ENCODE measurements at regions not wholly inside any gene's neighbourhood (a gene's known extent, or its start where the extent isn't known, plus 50 kb on each side); places are given as distances from the start of the nearest gene placed in this dataset.

DNA sequence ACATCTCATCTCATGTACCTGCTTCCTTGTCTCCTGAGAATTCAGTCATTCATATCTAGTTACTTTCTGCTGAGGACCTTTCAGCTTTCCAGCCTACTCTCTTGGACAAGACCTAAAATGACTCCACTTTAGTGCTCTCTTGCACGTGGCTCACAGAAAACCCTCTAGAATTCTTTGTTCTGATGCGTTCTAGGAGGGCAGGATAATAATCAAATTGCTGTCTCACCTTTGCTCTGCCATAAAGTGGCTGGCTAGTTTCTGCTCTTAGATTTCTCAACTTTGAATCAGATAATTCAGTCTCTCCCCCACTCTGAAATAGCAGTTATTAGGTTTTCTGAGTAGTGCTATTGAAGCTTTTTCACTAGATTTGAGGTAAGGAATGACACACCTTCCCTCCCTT is 429.5 kb upstream of the FBXO33 start:
- Histone ChIP-seq H3T11ph (ENCODE audit: low read length) (no peak overlapping the region), H3K56ac (ENCODE audit: insufficient read length, low read depth, low read length) (no peak overlapping the region), H3K23me2 (ENCODE audit: insufficient read length, low read depth, low read length, poor library complexity, severe bottlenecking) (no peaks in the 10 kb centered on the region), H3K4ac (ENCODE audit: low read depth, low read length) (no peak overlapping the region), H3K18ac (ENCODE audit: insufficient read length, low read depth, low read length) (no peak overlapping the region), H2BK15ac (ENCODE audit: low read depth, low read length) (no peak overlapping the region), H4K8ac (replicated peaks; ENCODE audit: insufficient read length, low read depth, low read length) (no peak overlapping the region), H2BK20ac (ENCODE audit: low read depth, low read length, poor library complexity, severe bottlenecking) (no peak overlapping the region), H3K14ac (ENCODE audit: insufficient read depth, low read length) (no peak overlapping the region), H2AK5ac (ENCODE audit: insufficient read length, low read length) (no peak overlapping the region), H3K9me3 (ENCODE audit: control insufficient read depth, low read depth, low read length) (no peaks in the 10 kb centered on the region), H3K9ac (ENCODE audit: extremely low read depth, insufficient read length, low read length) (no peak overlapping the region), H2BK5ac (ENCODE audit: insufficient read length, low read length) (no peak overlapping the region), H3K23ac (ENCODE audit: insufficient read length, low read depth, low read length) (no peak overlapping the region), H4K20me1 (ENCODE audit: control insufficient read depth, insufficient read depth, insufficient read length) (no peaks in the 10 kb centered on the region), H3K79me1 (ENCODE audit: insufficient read depth, low read depth, low read length, poor library complexity, severe bottlenecking) (no peaks in the 10 kb centered on the region), H3K4me1 (ENCODE audit: insufficient read depth, low read length) (peaks cover 5% of the 10 kb centered on the region), H3K4me2 (ENCODE audit: insufficient read depth, insufficient read length, low read length) (no peak overlapping the region), H3K79me2 (ENCODE audit: insufficient read depth, low read length) (no peaks in the 10 kb centered on the region), H3K27me3 (ENCODE audit: insufficient read depth, low read length) (no peaks in the 10 kb centered on the region), H2AFZ (ENCODE audit: low read length) (no peak overlapping the region), H2BK120ac (ENCODE audit: low read depth, low read length, poor library complexity, severe bottlenecking) (no peak overlapping the region), H4K91ac (ENCODE audit: insufficient read length, low read depth, low read length) (no peak overlapping the region), H4K5ac (ENCODE audit: insufficient read length, low read depth, low read length) (no peak overlapping the region), H2BK12ac (ENCODE audit: insufficient read length, low read depth, low read length) (no peak overlapping the region), H3K27ac (ENCODE audit: insufficient read length, low read depth, low read length) (no peak overlapping the region)
- Mint-ChIP-seq H3K36me3 (ENCODE audit: insufficient read depth in 1 of 3, low read depth in 3 of 3) (no peaks in the 10 kb centered on the region), H3K9me3 (no peaks in the 10 kb centered on the region), H3K4me3 (no peak overlapping the region), H3K27me3 (ENCODE audit: low read depth) (no peaks in the 10 kb centered on the region), H3K27ac (no peak overlapping the region), H3K4me1 (peaks cover 9 to 10% of the 10 kb centered on the region in 2 experiments)
- DNase-seq = no peak
- TF ChIP-seq, protein P1, sequence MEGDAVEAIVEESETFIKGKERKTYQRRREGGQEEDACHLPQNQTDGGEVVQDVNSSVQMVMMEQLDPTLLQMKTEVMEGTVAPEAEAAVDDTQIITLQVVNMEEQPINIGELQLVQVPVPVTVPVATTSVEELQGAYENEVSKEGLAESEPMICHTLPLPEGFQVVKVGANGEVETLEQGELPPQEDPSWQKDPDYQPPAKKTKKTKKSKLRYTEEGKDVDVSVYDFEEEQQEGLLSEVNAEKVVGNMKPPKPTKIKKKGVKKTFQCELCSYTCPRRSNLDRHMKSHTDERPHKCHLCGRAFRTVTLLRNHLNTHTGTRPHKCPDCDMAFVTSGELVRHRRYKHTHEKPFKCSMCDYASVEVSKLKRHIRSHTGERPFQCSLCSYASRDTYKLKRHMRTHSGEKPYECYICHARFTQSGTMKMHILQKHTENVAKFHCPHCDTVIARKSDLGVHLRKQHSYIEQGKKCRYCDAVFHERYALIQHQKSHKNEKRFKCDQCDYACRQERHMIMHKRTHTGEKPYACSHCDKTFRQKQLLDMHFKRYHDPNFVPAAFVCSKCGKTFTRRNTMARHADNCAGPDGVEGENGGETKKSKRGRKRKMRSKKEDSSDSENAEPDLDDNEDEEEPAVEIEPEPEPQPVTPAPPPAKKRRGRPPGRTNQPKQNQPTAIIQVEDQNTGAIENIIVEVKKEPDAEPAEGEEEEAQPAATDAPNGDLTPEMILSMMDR (conservative IDR thresholded peaks at IDR 0.05) = no peak
- no CpG with 5 or more reads among the region's 2 CpGs for WGBS (ENCODE audit: extremely low coverage, insufficient read length, low lambda C conversion rate)
